ENCODE measurements at regions not wholly inside any gene's neighbourhood (a gene's known extent, or its start where the extent isn't known, plus 50 kb on each side); places are given as distances from the start of the nearest gene placed in this dataset.

DNA sequence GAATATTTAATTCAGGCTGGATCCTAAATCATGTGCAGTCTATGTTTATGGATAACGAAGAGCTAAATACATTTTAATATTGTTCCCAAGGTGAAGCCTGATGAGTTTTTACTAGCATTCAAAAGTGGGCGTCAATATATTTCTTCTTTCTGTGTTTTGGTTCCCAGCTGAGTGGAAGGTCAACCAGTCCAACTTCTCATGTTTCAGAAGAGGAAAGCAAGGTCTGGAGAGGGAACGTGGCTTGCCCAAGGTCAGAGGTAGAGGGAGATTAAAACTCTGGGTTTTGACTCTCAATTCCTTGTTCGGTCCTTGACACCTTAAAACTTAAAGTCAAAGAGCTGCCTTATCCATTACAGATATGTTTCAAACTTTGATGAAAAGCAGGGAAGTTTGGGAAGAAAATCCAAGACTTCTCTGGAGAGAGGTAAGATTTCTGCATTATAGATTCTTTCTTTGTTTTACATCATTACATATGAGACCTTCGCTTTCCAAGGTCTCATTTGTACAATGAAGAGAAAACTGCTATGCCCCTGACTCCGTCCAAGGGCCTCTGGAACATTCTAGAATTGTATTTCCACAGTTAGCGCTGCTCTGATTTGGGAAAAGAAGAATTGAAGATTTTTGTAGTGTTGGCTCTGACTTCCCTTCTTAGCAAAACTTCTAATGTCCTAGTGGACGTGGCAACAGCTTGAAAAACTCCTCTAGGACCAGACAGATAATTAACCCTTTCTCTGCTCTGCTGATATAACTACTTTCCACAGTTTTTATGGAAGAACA lies 57.7 kb upstream of the HES1 start:
- no peak for DNase-seq
- CTCF ChIA-PET: interaction anchor here (0.5 to 1.0 kb wide), 2 partner anchors 18 to 56 kb away, joined by 3 to 6 read pairs; no protein-coding TSS in a partner anchor
- Mint-ChIP-seq H3K4me1 (ENCODE audit: low read depth, unreplicated experiment) (peaks cover 58% of the 10 kb centered on the region), H3K9me3 (ENCODE audit: low read depth, unreplicated experiment) (no peaks in the 10 kb centered on the region), H3K36me3 (ENCODE audit: insufficient read depth, unreplicated experiment) (peaks cover 4% of the 10 kb centered on the region), H3K4me3 (ENCODE audit: low read depth, unreplicated experiment) (no peak overlapping the region), H3K27me3 (ENCODE audit: unreplicated experiment) (no peaks in the 10 kb centered on the region), H3K27ac (ENCODE audit: unreplicated experiment) (no peak overlapping the region)
- no TSS peak for BruUV-seq (replicated peaks)
- TF ChIP-seq, protein P1, sequence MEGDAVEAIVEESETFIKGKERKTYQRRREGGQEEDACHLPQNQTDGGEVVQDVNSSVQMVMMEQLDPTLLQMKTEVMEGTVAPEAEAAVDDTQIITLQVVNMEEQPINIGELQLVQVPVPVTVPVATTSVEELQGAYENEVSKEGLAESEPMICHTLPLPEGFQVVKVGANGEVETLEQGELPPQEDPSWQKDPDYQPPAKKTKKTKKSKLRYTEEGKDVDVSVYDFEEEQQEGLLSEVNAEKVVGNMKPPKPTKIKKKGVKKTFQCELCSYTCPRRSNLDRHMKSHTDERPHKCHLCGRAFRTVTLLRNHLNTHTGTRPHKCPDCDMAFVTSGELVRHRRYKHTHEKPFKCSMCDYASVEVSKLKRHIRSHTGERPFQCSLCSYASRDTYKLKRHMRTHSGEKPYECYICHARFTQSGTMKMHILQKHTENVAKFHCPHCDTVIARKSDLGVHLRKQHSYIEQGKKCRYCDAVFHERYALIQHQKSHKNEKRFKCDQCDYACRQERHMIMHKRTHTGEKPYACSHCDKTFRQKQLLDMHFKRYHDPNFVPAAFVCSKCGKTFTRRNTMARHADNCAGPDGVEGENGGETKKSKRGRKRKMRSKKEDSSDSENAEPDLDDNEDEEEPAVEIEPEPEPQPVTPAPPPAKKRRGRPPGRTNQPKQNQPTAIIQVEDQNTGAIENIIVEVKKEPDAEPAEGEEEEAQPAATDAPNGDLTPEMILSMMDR (IDR thresholded peaks at IDR 0.05; ENCODE audit: unreplicated experiment): no peak
- intact Hi-C loops (cut with micrococcal nuclease; ENCODE audit: unreplicated experiment): loop anchor here (5.0 kb wide), 1 partner anchor 244 kb away; no protein-coding TSS in a partner anchor

DNA sequence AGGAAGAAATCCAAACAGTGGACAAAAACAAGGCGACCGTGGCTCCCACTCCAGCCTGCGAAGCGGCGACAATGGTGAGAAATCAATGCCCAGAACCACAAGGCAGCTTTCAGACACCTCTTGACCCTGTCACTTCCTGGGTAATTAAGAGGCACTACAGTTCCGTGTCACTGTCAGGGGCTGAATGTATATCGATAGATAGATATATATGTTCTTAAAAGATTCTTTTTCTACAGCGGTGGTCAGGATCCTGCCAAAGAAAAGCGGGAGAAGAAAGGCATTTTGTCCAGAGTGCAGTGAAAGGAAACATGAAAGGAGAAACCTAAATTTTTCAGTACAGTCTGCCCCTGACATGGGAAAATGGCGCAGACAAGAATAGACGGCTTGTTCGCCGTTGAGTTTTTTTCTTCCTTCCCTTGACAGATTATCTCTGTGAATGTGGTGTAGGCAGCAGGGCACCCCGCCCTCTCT lies 56.2 kb upstream of the HES1 start:
- peaks cover 4% of the 10 kb centered on the region for H3K36me3 Mint-ChIP-seq (ENCODE audit: insufficient read depth, unreplicated experiment)
- no peak for DNase-seq
- CTCF ChIA-PET: no interaction called here
- no peak overlapping the region for H3K4me3 Mint-ChIP-seq (ENCODE audit: low read depth, unreplicated experiment)
- H3K27me3 Mint-ChIP-seq (ENCODE audit: unreplicated experiment): no peaks in the 10 kb centered on the region
- peaks cover 57% of the 10 kb centered on the region for H3K4me1 Mint-ChIP-seq (ENCODE audit: low read depth, unreplicated experiment)
- intact Hi-C loops (cut with micrococcal nuclease; ENCODE audit: unreplicated experiment): loop anchor here (5.0 kb wide), 1 partner anchor 243 kb away; no protein-coding TSS in a partner anchor
- no peak overlapping the region for H3K27ac Mint-ChIP-seq (ENCODE audit: unreplicated experiment)
- no TSS peak for BruUV-seq (replicated peaks)
- TF ChIP-seq, protein P1 (IDR thresholded peaks at IDR 0.05; ENCODE audit: unreplicated experiment): no peak
- no peaks in the 10 kb centered on the region for H3K9me3 Mint-ChIP-seq (ENCODE audit: low read depth, unreplicated experiment)

DNA sequence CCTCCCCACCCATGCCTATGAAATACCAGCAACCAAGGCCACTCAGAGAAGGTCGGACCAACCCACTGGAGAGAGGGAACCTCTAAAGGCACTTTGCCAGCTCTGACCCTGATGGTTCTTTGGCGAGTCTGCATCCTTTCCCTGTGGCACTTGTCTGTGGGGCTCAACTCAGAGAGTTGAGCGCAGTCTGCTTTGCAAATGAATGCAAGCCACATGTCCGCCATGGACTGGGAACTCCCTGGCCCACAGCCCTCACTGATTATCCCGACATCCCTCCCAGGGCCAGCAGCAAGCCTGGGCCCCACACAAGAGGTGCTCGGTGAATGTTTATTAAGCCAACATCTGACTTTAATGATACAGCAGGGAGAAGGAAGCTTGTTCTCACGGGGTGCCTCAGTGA lies 55.5 kb upstream of the HES1 start:
- no peaks in the 10 kb centered on the region for H3K27me3 Mint-ChIP-seq (ENCODE audit: unreplicated experiment)
- H3K9me3 Mint-ChIP-seq (ENCODE audit: low read depth, unreplicated experiment): no peaks in the 10 kb centered on the region
- CTCF ChIA-PET: no interaction called here
- intact Hi-C loops (cut with micrococcal nuclease; ENCODE audit: unreplicated experiment): no loop called here
- H3K4me1 Mint-ChIP-seq (ENCODE audit: low read depth, unreplicated experiment): peaks cover 50% of the 10 kb centered on the region
- no peak for DNase-seq
- H3K4me3 Mint-ChIP-seq (ENCODE audit: low read depth, unreplicated experiment): no peak overlapping the region
- TF ChIP-seq, protein P1 (IDR thresholded peaks at IDR 0.05; ENCODE audit: unreplicated experiment): no peak
- H3K27ac Mint-ChIP-seq (ENCODE audit: unreplicated experiment): no peak overlapping the region
- no TSS peak for BruUV-seq (replicated peaks)
- peaks cover 4% of the 10 kb centered on the region for H3K36me3 Mint-ChIP-seq (ENCODE audit: insufficient read depth, unreplicated experiment)

DNA sequence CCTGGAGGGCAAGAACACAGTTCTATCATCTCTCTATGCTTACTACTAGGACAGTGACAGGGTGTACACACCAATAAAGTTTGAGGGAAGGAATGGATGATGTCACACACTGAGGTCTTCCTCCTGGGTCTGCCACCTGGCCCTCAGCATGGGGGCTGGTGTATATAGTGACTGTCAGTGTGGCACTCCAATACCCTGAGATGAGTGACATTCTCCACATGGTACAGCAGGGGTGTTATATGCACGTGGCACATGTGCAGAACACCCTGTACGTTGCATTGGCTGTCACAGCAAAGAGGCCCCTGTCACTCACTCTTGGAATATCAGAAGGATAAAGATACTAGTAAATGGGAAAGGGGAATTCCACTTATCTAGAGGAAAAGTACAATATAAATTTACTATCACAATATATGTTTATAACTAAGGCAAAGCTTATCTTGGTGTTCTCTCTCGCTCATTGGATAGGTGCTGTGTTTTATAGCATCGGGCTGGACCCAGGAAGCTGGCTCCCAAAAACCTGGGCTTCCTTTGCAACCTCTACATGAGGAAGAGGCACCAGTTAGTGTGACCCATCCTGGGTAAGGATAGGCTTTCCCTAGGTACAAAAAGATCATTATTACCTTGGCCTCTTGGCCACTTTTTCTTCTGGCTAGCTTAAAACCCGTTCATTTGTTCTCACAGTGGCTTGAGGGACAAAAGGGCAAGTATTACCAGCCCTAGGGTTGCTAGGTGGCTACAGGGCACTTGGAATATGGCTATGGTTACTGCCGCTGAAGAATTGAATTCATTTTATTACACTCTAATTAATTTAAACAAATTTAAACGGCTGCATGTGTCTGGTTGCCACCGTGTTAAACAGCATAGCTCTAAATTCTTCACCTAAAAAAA lies 54.8 kb upstream of the HES1 start:
- Mint-ChIP-seq H3K4me3 (ENCODE audit: low read depth, unreplicated experiment) (no peak overlapping the region), H3K9me3 (ENCODE audit: low read depth, unreplicated experiment) (no peaks in the 10 kb centered on the region), H3K4me1 (ENCODE audit: low read depth, unreplicated experiment) (peaks cover 43% of the 10 kb centered on the region), H3K27ac (ENCODE audit: unreplicated experiment) (no peak overlapping the region), H3K36me3 (ENCODE audit: insufficient read depth, unreplicated experiment) (no peaks in the 10 kb centered on the region), H3K27me3 (ENCODE audit: unreplicated experiment) (no peaks in the 10 kb centered on the region)
- no TSS peak for BruUV-seq (replicated peaks)
- intact Hi-C loops (cut with micrococcal nuclease; ENCODE audit: unreplicated experiment): no loop called here
- CTCF ChIA-PET: no interaction called here
- TF ChIP-seq, protein P1 (IDR thresholded peaks at IDR 0.05; ENCODE audit: unreplicated experiment): no peak
- no peak for DNase-seq

All from Calu3 (cell line).